ENCODE measurements at regions not wholly inside any gene's neighbourhood (a gene's known extent, or its start where the extent isn't known, plus 50 kb on each side); places are given as distances from the start of the nearest gene placed in this dataset.
"Not testable (repeated sequence)": the region's sequence is repeated elsewhere in the genome, so short reads cannot be mapped to it uniquely, and the experiment has no call there.

GRCh38 chr2:84040281-84040680, 418.8 kb downstream of the SUCLG1 start:
- DNase-seq = no peak

DNA sequence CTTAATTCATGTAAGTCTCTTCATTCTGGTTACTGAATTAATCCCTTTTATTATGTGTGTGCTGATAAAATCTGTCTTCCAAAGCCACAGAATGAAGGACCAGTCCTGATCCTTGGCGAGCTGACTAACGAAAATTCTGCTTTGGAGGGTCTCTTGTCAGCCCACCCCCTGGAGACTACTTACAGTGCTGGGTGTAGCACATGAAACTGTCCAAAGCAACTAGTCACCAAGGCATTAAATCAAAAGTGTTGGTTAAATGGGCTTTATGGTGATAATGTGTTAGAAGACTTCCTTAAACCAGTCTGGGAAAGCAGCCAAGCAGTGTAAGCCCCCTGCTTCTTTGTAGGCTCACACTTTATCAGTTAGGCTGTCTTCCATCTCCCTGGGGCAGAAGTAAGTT, 420.2 kb downstream of the SUCLG1 start:
- no peak for DNase-seq

DNA sequence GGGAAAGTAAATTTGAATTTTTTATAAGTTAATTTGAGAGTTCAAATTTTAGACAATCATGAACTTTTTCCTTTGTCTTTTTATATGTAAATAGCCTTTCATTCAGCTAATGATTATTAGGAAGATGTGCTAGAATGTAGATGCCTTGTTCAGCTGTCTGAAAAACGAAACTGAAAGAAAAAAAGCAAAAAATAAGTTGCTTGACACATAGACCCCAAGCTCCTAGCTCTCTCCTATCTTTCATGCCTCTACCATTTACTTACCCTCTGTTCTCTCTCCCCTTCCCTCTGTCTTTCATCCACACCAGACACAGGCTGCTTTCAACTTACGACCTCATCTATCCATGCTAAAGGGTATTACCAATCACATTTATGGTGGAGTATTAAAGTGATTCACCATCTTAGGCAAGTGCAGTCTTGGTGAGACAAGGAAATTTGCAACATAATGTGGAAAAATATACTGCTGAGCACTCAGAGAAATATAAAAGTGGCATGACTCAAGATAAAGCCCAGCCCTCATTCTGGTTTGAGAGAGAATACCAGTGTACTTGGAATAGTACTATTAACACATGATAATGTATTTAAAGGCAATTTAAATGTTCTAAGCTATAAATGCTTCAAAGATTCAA, 425.6 kb downstream of the SUCLG1 start:
- no peak for DNase-seq

GRCh38 chr2:84031312-84032050, 427.6 kb downstream of the SUCLG1 start:
- DNase-seq = no peak

DNA sequence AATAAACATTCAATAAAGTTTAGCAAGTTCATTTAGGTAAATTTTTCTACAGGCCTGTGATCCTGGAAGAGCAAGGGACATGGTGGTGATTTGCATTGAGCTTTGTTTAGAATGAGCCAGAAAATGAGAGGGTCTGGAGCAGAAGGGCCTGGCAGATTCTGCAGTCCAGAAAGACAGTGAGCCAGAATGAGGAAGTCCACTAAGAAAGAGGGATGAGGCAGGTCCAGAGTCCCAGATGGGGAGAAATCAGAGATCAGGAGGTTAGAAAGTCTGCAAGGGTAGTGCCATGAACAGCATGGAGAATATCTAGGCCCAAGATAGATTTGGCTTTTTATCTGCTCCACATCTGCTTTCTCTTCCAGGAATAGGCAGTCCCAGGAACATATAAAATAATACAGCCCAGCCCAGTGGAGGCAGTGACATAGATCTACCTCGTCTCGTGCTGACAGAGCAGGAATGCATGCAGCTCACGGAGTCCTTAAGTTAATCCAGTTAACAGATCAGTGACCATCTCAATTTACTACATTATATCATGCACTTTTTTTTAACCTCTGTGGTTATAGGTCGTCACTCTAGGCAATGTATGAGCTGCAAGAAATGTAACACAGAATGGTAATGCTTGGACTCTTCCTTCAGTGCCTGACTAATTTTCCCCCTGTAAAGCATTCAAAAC, 429.0 kb downstream of the SUCLG1 start:
- no peak for DNase-seq

- DNase-seq = no peak
These were observed 432.3 kb downstream of the SUCLG1 start for GRCh38 chr2:84026818-84027217.

GRCh38 chr2:84022810-84023431, 436.2 kb downstream of the SUCLG1 start:
- DNase-seq = no peak

- no peak for DNase-seq
These were observed 442.1 kb downstream of the SUCLG1 start for GRCh38 chr2:84017010-84017409.

GRCh38 chr2:84016183-84016582, 442.9 kb downstream of the SUCLG1 start:
- DNase-seq = no peak

- no peak for DNase-seq
These were observed 461.2 kb downstream of the SUCLG1 start for GRCh38 chr2:83997889-83998288.

DNA sequence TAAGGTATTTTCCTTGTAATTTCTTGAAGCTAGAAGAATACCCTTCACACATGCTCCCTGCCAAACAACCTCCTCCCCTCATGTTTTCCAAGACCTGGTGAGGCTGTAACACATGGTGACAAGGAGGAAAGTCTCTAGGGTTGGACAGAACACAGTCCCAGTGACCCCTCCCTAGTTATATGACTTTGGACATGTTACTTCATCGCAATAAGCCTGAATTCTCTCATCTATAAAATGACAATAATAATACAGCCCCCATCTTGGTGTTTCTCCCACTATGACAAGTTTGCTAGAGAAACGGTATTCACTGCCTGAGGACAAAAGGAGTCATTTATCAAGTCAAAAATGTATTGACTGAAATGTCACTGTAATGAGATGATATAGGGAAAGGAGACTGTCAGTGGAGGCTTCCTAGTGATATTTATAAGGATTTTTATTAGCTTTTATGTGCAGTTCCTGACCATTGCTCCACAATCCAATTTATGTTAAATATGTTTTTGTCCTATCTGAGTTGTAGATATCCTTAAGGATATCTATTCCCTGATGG, 464.4 kb downstream of the SUCLG1 start:
- no peak for DNase-seq

GRCh38 chr2:83993873-83994632, 465.0 kb downstream of the SUCLG1 start:
- DNase-seq = no peak

DNA sequence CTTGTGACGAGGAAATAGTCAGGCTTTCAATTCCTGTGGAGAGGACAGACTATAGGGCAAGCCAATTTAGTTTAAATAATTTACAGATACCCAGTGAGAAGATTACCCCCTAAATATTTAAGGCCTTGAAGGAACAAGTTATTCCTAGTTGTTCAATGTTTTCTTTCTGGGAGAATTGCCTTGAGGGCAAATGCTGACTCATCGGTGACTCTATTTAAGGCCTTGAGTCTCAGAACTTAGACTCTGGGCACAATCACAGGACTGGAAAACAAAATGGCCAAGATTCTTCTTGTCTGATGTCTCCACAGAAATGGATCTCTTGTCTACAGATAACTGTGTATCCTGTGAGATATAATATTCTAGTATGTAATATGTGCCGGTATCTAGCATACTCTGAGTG, 467.1 kb downstream of the SUCLG1 start:
- no peak for DNase-seq

DNA sequence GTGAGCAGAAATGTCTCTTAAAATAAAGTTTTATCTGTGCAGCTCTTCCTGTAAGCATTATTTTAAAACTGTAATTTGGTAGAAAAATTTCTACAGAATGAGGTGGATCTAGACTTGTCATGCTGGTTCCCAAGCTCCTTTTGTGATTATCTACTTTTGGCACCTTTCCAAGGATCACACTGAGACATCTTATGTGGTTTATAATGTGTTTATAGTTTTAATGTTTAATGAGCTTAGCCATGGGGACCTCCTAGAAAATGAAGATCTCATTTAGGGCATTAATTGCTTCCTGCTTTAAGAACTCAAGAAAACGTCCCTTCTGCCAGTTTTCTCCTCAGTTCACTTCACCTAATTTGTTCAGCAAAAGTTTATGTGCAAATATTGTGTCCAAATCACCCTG, 468.4 kb downstream of the SUCLG1 start:
- DNase-seq = no peak

DNA sequence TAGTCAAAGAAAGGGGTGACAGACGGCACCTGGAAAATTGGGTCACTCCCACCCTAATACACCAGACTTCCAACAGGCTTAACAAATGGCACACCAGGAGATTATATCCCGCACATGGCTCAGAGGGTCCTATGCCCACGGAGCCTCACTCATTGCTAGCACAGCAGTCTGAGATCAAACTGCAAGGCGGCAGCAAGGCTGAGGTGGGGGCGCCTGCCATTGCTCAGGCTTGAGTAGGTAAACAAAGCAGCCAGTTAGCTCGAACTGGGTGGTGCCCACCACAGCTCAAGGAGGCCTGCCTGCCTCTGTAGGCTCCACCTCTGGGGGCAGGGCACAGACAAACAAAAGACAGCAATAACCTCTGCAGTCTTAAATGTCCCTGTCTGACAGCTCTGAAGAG, 482.5 kb downstream of the SUCLG1 start:
- DNase-seq = not testable (repeated sequence)

DNA sequence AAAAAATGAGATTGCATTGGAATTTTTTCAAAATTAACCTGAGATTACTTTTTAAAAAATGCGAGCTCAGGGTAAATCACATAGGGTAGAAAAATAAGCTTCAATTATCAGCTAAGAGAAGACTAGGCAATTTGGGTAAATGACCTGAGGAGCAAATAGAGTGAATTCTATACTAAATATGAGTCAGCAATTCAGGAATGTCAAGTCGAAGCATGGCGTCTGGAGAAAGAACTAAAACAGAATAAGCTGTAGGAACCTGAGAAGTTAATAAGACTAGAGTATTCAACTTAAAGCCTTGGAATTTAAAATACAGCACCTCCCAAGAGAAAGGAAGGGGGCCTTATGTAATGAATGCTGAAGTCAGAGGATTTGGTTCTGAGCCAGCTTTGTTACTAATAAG, 487.0 kb downstream of the SUCLG1 start:
- no peak for DNase-seq

DNA sequence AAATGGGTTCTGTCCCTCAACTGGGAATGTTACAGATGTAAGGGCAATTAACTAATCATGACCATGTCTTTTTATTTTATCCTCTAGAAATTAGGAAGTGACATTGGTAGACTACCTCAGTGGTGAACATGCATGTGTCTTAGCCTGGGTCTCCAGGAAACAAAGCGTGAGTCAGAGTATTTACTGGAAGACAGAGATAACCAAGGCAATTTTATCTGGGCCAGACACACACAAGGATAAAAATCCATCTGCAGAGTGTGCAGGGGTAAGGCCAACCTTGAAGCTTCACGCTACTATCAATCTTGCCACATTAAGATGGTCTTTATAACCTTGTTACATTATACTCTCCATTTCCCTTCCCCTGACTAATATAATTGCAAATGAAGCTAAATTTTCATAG, 487.5 kb downstream of the SUCLG1 start:
- no peak for DNase-seq

DNA sequence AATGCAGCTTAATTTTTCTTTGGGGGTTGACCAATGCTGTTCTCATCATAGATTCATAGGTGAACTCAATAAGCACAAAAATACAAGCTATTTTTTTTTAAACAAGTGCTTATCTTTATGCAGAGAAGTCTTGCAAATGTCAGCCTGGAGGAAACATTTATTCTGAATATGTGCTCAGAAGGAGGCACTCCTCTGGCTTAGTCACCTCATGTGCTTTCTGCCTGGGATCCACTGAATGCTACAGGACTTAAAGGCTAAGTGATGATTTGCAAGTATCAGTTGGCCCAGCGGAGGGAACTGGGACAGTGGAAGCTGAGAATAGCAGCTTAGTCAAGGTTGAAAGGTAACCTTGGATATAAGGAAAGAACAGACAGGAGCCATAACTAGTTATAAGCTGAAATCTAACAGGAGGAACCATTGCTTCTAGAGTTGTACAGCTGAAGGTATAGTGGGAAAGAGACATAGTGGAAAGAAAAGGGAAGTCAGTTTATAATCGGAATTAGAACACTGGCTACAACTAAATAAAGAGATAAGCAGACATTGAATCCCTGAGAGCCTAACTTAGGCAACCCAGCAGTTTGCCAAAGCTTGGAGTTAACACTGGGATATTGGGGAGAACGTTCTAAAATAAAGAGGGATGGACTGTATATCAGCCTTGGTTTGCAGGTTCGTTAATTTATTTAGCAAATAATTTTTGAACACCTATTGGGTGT, 488.7 kb downstream of the SUCLG1 start:
- DNase-seq = no peak

GRCh38 chr2:83969085-83969484, 490.0 kb downstream of the SUCLG1 start:
- DNase-seq = no peak

- DNase-seq = no peak
These were observed 491.2 kb downstream of the SUCLG1 start for GRCh38 chr2:83967854-83968253.

- DNase-seq = not testable (repeated sequence)
These were observed 492.1 kb downstream of the SUCLG1 start for GRCh38 chr2:83966946-83967345.

DNA sequence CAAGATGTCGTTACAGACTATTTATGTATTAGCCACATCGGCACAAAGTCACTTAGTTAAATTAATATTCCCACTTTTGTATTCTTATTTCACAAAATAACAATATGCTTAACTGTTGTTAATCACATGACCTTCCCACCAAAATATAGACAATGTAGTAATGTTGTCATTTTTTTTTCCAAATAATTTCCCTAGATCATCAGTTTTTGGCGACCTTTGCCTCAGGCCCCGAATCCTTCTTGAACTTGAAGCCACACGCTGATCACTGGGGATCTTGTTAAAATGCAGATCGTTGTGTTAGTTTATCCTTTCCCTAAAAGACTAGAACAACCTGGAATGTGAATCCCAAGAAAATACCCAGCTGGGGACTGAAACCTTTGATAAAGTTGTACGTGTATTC, 497.6 kb downstream of the SUCLG1 start:
- no peak for DNase-seq
